NK-92 treated with Interleukin-12 subunit alpha and Interleukin-12 subunit beta, amount 100 ng/mL, for 24 hours (cell line): ENCODE measurements at regions not wholly inside any gene's neighbourhood (a gene's known extent, or its start where the extent isn't known, plus 50 kb on each side); places are given as distances from the start of the nearest gene placed in this dataset.

Source experiments
- DNase-seq: peaks from one replicate; lab custom pipeline; 2025; lab: John Stamatoyannopoulos, UW

DNA sequence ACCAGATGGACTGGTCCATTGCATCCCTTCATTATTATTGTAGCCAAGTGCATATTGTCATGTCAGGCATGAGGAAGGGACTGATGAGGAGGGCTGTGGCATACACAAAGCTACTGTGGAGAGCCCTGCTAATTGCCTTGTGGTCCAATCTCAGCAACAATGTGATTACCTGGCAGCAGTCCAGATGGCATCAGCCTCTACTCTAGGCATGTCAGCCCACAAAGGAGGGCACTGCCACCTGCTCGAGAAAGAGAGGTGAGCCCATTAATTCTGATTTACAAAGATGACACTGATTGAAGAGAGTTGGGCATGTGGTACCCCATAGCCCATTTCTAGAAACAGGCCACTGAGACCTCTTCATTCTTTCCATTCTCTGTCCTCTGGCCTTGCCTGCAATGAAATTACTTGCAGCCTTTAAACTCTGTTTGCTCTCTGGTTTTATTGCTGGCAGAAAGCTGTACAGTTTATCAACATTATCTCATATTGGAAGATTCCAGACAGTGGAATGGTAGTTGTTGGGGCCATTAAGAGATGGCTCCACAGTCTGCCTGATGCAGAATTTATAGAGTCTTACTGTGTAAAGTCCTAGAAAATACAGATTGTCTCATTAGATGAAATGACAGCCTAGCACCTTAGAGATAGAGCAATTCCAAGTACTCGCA is 307.7 kb downstream of the ARPP21 start:
- DNase-seq, result no peak

DNA sequence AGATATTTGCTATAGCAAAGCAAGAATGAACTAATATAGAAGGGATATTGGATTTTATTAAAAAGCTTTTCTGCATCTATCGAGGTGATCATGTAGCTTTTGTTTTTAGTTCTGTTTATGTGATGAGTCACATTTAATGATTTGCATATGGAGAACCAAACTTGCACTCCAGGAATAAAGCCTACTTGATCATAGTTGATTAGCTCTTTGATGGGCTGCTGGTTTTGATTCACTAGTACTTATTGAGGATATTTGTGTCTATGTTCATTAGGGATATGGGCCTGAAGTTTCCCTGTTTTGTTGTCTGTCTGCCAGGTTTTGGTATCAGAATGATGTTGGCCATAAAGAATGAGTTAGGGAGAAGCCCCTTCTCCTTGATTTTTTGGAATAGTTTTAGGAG is 310.7 kb downstream of the ARPP21 start:
- DNase-seq, result no peak

DNA sequence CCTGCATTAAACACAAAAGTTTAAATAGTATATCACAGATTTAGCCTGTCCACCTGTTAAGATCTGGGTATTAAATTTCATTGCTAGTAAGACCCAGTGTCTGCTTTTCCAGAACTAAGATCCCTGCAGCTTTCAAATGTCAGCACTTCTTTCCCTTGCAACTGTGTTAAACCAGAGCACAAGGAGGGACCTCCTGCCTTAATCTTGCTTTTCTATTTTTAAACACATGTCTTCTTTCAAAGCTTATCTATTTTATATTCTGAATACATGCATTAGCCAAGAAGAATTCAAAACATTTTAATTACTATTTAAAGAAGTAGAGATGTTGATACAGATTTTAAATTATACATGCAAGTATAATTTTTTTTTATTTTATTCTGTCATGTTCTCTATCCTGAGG is 315.1 kb downstream of the ARPP21 start:
- DNase-seq, result no peak

- DNase-seq, result no peak
These were observed 326.6 kb downstream of the ARPP21 start for GRCh38 chr3:35965908-35966307.

DNA sequence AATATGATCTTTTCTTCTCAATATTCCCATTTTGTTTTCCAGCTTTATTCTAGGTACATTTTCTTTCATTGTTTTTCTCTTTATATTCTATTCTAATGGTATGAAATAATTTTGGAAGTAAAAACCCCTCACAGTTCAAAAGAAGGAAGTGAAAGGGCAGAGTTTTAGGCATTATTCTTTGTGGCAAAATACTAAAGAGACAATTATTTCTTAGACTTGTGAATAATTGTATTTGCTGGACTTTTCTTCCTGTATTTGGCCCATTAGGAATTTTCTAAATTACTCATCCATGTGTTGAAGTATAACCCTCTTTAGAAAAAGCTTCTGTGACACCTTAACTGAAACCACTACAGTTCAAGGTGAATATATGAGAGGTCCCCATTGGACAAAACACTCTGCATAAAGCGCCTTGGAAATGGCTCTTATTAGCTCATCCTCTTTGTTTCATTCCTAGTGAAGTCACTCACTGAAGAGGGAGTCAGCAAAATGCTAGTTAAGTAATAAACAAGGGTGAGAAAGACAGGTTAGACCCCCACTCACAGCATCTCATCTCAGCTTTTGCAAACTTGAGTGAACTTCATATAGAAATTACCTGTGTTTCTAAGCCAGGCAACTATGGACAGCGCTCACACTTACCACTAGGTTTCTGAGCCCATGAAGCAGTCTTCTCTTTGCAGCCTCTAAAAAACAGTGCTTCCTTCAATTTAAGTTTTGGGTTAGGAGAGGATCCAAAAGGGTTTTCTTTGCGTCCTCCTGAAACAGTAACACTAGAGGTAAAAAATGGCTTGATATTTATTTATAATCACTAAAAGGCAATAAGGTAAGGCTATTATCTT is 327.5 kb downstream of the ARPP21 start:
- no peak for DNase-seq

- no peak for DNase-seq
These were observed 328.8 kb downstream of the ARPP21 start for GRCh38 chr3:35968043-35968622.

- no peak for DNase-seq
These were observed 330.1 kb downstream of the ARPP21 start for GRCh38 chr3:35969406-35969805.

GRCh38 chr3:35970793-35971192 is 331.5 kb downstream of the ARPP21 start:
- no peak for DNase-seq

DNA sequence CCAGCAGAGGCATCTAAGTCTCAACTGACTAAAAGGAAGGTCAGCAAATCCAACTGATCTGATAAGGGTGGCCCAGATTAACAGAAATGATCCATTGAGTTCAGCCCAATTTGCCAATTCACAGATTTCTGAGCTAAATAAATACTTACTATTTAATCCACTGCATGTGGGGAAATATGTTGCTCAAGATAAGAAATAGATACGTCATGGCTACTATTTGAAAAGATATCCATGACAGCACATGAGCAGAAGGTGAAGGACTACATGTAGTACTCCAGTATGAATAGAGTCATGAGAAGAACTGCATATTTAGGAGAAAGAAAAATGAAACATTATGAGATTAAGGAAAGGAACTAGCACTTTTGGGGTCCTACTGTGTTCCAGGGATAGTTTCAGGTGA is 332.4 kb downstream of the ARPP21 start:
- no peak for DNase-seq

GRCh38 chr3:35974872-35975271 is 335.5 kb downstream of the ARPP21 start:
- no peak for DNase-seq

DNA sequence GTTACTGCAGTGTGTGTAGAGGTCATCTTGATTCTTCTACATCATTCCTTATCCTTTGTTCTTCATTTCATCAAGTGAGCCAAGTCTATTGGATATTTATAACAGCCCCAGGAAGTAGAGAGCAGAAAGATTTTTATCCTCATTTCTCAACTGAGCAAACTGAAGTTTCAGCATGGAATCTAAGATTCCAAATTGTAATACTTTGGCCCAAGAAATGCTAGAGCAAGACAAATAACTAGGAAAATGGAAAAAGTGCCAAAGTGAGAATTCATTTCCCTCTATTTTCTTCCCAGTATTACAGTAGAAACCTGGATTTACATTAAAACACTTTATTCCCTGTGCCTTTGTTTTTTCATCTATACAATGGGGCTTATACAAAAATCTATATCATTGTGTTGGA is 346.8 kb downstream of the ARPP21 start:
- no peak for DNase-seq

GRCh38 chr3:35987386-35987785 is 348.1 kb downstream of the ARPP21 start:
- DNase-seq, result no peak

DNA sequence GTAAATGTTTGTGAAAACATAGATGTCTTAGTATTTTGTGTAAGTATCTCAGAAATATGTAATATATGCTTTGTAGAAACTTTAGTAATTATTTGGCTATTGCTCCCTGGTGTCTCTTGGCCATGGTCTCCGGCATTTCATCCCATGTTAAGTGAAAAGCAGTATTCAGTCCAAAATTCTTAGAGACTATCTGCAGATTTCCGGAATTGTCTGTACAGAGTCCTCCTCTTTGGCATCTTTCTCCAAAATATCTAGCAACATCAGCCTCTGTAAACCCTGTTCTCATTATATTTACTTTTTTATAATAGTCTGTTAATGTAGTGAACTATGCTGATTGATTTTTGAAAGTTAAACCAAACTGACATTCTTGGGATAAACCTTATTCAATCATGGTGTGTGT is 352.7 kb downstream of the ARPP21 start:
- DNase-seq, result no peak

DNA sequence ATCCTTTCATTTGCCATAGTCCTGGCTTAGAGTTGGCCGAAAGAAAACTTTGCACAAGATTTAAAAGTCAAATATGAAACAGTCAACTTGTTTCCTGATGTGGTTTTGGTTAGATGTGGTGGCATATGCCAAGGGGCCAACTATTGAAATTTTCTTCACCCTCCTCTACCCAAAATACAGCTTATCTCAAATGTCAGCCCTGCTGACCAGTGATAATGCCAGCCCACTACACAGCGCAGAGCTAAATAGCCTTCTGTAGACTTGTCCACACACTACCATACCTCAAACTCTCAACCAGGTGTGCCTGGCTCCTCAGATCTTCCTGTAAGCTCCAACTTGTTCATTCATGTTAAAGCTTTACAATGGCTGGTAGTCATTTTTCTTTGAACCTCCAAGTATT is 368.5 kb upstream of the STAC start:
- DNase-seq, result no peak

GRCh38 chr3:36013425-36013824 is 366.9 kb upstream of the STAC start:
- no peak for DNase-seq

DNA sequence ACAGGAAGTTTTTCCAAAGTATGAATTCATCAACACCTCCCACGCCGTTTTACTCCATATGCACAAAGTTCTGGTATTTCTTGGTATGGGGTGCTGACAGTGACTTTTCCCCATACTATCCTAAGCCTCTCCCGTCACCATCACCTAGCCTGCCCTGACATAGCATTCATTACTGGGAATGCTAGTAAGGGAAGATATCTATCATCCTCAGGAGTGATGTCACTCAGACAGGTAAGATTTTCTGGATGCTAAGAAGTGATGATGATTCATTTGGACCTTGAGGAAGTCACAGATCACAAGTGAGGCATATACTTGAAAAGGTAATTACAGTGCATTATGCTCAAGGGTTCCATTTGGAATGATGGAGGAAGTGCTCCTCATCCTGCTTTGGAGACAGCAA is 355.1 kb upstream of the STAC start:
- DNase-seq, result no peak

- no peak for DNase-seq
These were observed 347.9 kb upstream of the STAC start for GRCh38 chr3:36032180-36033047.

GRCh38 chr3:36058404-36059030 is 321.8 kb upstream of the STAC start:
- no peak for DNase-seq

DNA sequence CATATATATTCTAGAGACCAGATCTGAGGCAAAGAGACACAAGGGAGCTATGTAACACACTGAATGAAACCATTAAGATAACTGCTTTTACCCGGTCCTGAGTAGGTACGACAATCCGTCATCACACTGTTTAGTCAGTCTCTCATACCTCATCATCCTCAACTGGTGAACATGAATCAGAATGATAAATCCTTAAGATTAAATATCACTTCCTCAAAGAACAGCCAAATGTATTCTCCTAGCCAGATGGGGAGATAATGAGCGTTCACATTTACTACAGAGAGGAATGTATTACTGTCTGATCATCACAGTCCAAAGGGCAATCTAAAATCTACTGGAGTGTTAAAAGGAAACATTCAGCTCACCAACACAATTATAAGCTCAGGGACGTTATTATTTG is 319.4 kb upstream of the STAC start:
- DNase-seq, result no peak

GRCh38 chr3:36063992-36064391 is 316.3 kb upstream of the STAC start:
- DNase-seq, result no peak

DNA sequence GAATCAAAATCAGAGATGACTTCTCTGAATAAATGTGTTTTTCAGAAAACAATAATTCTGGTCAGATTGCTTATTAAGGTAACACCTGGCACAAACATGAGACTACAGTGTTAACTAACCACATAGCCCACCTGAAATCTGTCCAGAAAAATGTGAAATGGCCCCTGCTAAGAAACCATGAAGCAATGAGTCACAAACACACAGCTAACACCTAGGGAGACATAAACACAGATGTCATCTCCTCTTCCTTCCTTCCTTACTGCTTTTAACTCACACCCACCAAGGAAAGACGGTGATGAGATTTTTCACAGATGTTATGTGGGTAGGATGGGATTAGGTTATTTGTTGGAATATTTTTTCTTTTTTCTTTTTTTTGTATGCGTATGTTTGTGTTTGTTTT is 315.0 kb upstream of the STAC start:
- DNase-seq, result no peak

DNA sequence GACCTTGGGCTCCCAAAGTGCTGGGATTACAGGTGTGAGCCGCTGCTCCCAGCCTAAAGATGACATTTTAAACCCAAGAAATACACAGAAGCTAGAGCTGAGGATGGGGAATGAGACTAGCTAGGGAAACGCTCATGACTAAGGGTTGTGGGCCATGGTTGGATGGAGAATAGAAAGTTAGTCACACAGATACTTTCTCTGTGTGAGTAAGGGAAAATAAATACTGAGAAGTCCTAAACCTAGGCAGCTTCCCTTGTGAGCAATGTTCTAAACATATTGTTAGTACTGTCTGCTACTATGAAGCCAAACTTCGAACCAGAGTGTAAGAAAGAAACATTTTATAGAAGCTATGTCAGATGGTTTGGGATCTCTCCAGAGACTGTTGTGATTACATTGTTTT is 304.8 kb upstream of the STAC start:
- no peak for DNase-seq
